ENCODE measurements at regions not wholly inside any gene's neighbourhood (a gene's known extent, or its start where the extent isn't known, plus 50 kb on each side); places are given as distances from the start of the nearest gene placed in this dataset.

GRCh38 chr3:159416856-159417255 lies 571.8 kb upstream of the IL12A start:
- no peak for TF ChIP-seq CTCF (conservative IDR thresholded peaks at IDR 0.05 in 1 of 2, IDR thresholded peaks at IDR 0.05 in 1 of 2; ENCODE audit: low read depth in 1 of 2, low read length in 2 of 2)
- no peak for TF ChIP-seq EZH2 (IDR thresholded peaks at IDR 0.05; ENCODE audit: low read length, missing control alignments)
